Mesenchymal stem cell (in vitro differentiated cells and primary cell): ENCODE measurements at regions not wholly inside any gene's neighbourhood (a gene's known extent, or its start where the extent isn't known, plus 50 kb on each side); places are given as distances from the start of the nearest gene placed in this dataset.

ENCODE experiments used
- DNase-seq: peaks from one replicate; pipeline ENCODE4 v3.0.0-alpha.2; 2013
- H2AFZ ChIP-seq: one replicate; pipeline ENCODE4 v1.6.1; 2013; ENCODE audit warnings: low read depth, mild to moderate bottlenecking, control low read depth, inconsistent platforms, low read length, moderate library complexity
- H2AK5ac ChIP-seq: 2 replicates; pipeline ENCODE4 v1.6.1; 2013; ENCODE audit warnings: low read length, moderate library complexity, mild to moderate bottlenecking, inconsistent platforms; ENCODE audit not compliant: severe bottlenecking
- H2BK120ac ChIP-seq: one replicate; pipeline ENCODE4 v1.6.1; 2013; ENCODE audit warnings: low read depth, mild to moderate bottlenecking, inconsistent platforms, low read length, moderate library complexity
- H2BK12ac ChIP-seq, 2 experiments: one replicate each; pipeline ENCODE4 v1.6.1; 2013; ENCODE audit warnings: inconsistent platforms in 2 of 2, low read length in 2 of 2, mild to moderate bottlenecking in 2 of 2, moderate library complexity in 2 of 2, control low read depth in 1 of 2
- H2BK15ac ChIP-seq: one replicate; pipeline ENCODE4 v1.6.1; 2013; ENCODE audit warnings: mild to moderate bottlenecking, low read depth, inconsistent platforms; ENCODE audit not compliant: poor library complexity, severe bottlenecking
- H2BK5ac ChIP-seq: 2 replicates; pipeline ENCODE4 v1.6.1; 2013; ENCODE audit warnings: low read depth, mild to moderate bottlenecking, low read length, control low read depth, inconsistent platforms; ENCODE audit not compliant: poor library complexity, severe bottlenecking
- H3K14ac ChIP-seq, 2 experiments: one replicate each; pipeline ENCODE4 v1.6.1; 2013; ENCODE audit warnings: inconsistent platforms in 2 of 2, low read length in 2 of 2, control low read depth in 1 of 2, mild to moderate bottlenecking in 1 of 2, moderate library complexity in 1 of 2
- H3K18ac ChIP-seq, 2 experiments: one replicate each; pipeline ENCODE4 v1.6.1; 2013; ENCODE audit warnings: inconsistent platforms in 2 of 2, low read length in 2 of 2, control low read depth in 1 of 2, low read depth in 1 of 2, mild to moderate bottlenecking in 1 of 2
- H3K23ac ChIP-seq, 2 experiments: one replicate each; pipeline ENCODE4 v1.6.1; 2013; ENCODE audit warnings: inconsistent platforms in 2 of 2, low read length in 2 of 2, mild to moderate bottlenecking in 2 of 2, moderate library complexity in 2 of 2, control low read depth in 1 of 2
- H3K27ac ChIP-seq: 2 replicates; pipeline ENCODE4 v1.5.1; 2013; ENCODE audit warnings: mild to moderate bottlenecking, moderate library complexity, low read length, control low read depth, inconsistent platforms; ENCODE audit not compliant: poor library complexity, severe bottlenecking
- H3K27me3 ChIP-seq, 2 experiments: 2 replicates each; pipeline versions ENCODE4 v1.6.1 to v1.7.0; 2013; ENCODE audit warnings: low read length in 2 of 2, mild to moderate bottlenecking in 2 of 2, moderate library complexity in 2 of 2, control low read depth in 1 of 2, inconsistent platforms in 1 of 2; ENCODE audit not compliant: control insufficient read depth in 1 of 2, insufficient read depth in 1 of 2
- H3K36me3 ChIP-seq, 2 experiments: 2 replicates each; pipeline versions ENCODE4 v1.6.1 to v1.7.0; 2013; ENCODE audit warnings: low read length in 2 of 2, control low read depth in 1 of 2, inconsistent platforms in 1 of 2, low read depth in 1 of 2, mild to moderate bottlenecking in 1 of 2; ENCODE audit not compliant: insufficient read depth in 2 of 2, control insufficient read depth in 1 of 2
- H3K4ac ChIP-seq, 2 experiments: one replicate each; pipeline ENCODE4 v1.6.1; 2013; ENCODE audit warnings: inconsistent platforms in 2 of 2, low read length in 2 of 2, mild to moderate bottlenecking in 2 of 2, moderate library complexity in 2 of 2, control low read depth in 1 of 2, low read depth in 1 of 2
- H3K4me1 ChIP-seq: 2 replicates; pipeline ENCODE4 v1.6.1; 2013; ENCODE audit warnings: low read depth, low read length, control low read depth; ENCODE audit not compliant: control insufficient read depth, insufficient read depth
- H3K4me2 ChIP-seq: 2 replicates; pipeline ENCODE4 v1.6.1; 2013; ENCODE audit warnings: low read length, mild to moderate bottlenecking, inconsistent platforms; ENCODE audit not compliant: poor library complexity, severe bottlenecking
- H3K4me3 ChIP-seq, 2 experiments: 2 replicates each; pipeline versions ENCODE4 v1.5.1 to v1.7.0; 2013; ENCODE audit warnings: low read length in 2 of 2, mild to moderate bottlenecking in 2 of 2, control low read depth in 1 of 2, low read depth in 1 of 2; ENCODE audit not compliant: insufficient read depth in 1 of 2
- H3K79me1 ChIP-seq: replicated peaks from 2 replicates; pipeline ENCODE4 v1.6.1; 2013; ENCODE audit warnings: mild to moderate bottlenecking, control low read depth, low read length, inconsistent platforms; ENCODE audit not compliant: poor library complexity, severe bottlenecking
- H3K9ac ChIP-seq: 2 replicates; pipeline ENCODE4 v1.7.0; 2013; ENCODE audit warnings: mild to moderate bottlenecking, low read length, moderate library complexity
- H3K9me3 ChIP-seq: 2 replicates; pipeline ENCODE4 v1.7.0; 2013; ENCODE audit warnings: mild to moderate bottlenecking, low read length; ENCODE audit not compliant: control insufficient read depth
- H4K8ac ChIP-seq: one replicate; pipeline ENCODE4 v1.6.1; 2013; ENCODE audit warnings: inconsistent platforms, mild to moderate bottlenecking, low read length, moderate library complexity
- H4K91ac ChIP-seq: one replicate; pipeline ENCODE4 v1.6.1; 2013; ENCODE audit warnings: mild to moderate bottlenecking, low read length, inconsistent platforms
- WGBS: methylation state at CpG from one replicate; pipeline ENCODE4 v1.1.7; 2013; ENCODE audit warnings: mixed read lengths; 5-methylcytosine and 5-hydroxymethylcytosine counted together

GRCh38 chr5:120035181-120035580 lies 405.8 kb downstream of the FAM170A start:
- Histone ChIP-seq H3K27me3 (no peaks in the 10 kb centered on the region), H3K18ac (no peak overlapping the region), H3K4ac (no peak overlapping the region), H3K79me1 (no peaks in the 10 kb centered on the region), H3K4me3 (no peak overlapping the region), H2AFZ (no peak overlapping the region), H3K4me2 (no peak overlapping the region), H3K27ac (no peak overlapping the region), H4K8ac (no peak overlapping the region), H3K9me3 (no peaks in the 10 kb centered on the region), H3K14ac (no peak overlapping the region), H2BK12ac (no peak overlapping the region), H2BK120ac (no peak overlapping the region), H3K9ac (no peak overlapping the region), H2BK5ac (no peak overlapping the region), H4K91ac (no peak overlapping the region), H3K4me1 (no peaks in the 10 kb centered on the region), H2BK15ac (no peak overlapping the region), H3K36me3 (no peaks in the 10 kb centered on the region), H2AK5ac (no peak overlapping the region), H3K23ac (no peak overlapping the region)
- no peak for DNase-seq

GRCh38 chr5:120035815-120036577 lies 406.6 kb downstream of the FAM170A start:
- WGBS = 96% methylated on average over 15 of the region's 16 CpGs
- Histone ChIP-seq H3K4me1 (peaks cover 1% of the 10 kb centered on the region), H2AK5ac (no peak overlapping the region), H2BK15ac (no peak overlapping the region), H2BK120ac (no peak overlapping the region), H3K27me3 (no peaks in the 10 kb centered on the region), H2BK5ac (no peak overlapping the region), H3K9me3 (no peaks in the 10 kb centered on the region), H4K8ac (no peak overlapping the region), H3K79me1 (no peaks in the 10 kb centered on the region), H3K23ac (no peak overlapping the region), H3K18ac (no peak overlapping the region), H3K4ac (no peak overlapping the region), H3K4me2 (no peak overlapping the region), H2AFZ (no peak overlapping the region), H3K14ac (no peak overlapping the region), H3K36me3 (no peaks in the 10 kb centered on the region), H4K91ac (no peak overlapping the region), H3K9ac (no peak overlapping the region), H2BK12ac (no peak overlapping the region), H3K4me3 (no peak overlapping the region), H3K27ac (no peak overlapping the region)
- DNase-seq = no peak

- Histone ChIP-seq H2BK12ac (no peak overlapping the region), H3K4ac (no peak overlapping the region), H3K14ac (no peak overlapping the region), H3K4me2 (no peak overlapping the region), H2AFZ (no peak overlapping the region), H3K18ac (no peak overlapping the region), H3K23ac (no peak overlapping the region), H3K27me3 (no peaks in the 10 kb centered on the region), H3K27ac (no peak overlapping the region), H2BK120ac (no peak overlapping the region), H4K8ac (no peak overlapping the region), H3K4me1 (peaks cover 1% of the 10 kb centered on the region), H3K4me3 (no peak overlapping the region), H2AK5ac (no peak overlapping the region), H3K79me1 (no peaks in the 10 kb centered on the region), H3K9me3 (no peaks in the 10 kb centered on the region), H3K36me3 (no peaks in the 10 kb centered on the region), H3K9ac (no peak overlapping the region), H2BK5ac (no peak overlapping the region), H2BK15ac (no peak overlapping the region), H4K91ac (no peak overlapping the region)
- WGBS = 100% methylated on average over 2 of the region's 3 CpGs
- no peak for DNase-seq
Measured at GRCh38 chr5:120037451-120037850, 408.1 kb downstream of the FAM170A start.

- DNase-seq = no peak
- no CpG with 5 or more reads among the region's 3 CpGs for WGBS
- no peak overlapping the region for H3K4me3 ChIP-seq
- H3K36me3 ChIP-seq = no peaks in the 10 kb centered on the region
- H2BK120ac ChIP-seq = no peak overlapping the region
- H2BK5ac ChIP-seq = no peak overlapping the region
- no peak overlapping the region for H2AFZ ChIP-seq
- H3K4me2 ChIP-seq = no peak overlapping the region
- H3K18ac ChIP-seq = no peak overlapping the region
- H3K9me3 ChIP-seq = no peaks in the 10 kb centered on the region
- H3K4ac ChIP-seq = no peak overlapping the region
- no peaks in the 10 kb centered on the region for H3K79me1 ChIP-seq
- H4K8ac ChIP-seq = no peak overlapping the region
- H3K4me1 ChIP-seq = peaks cover 1% of the 10 kb centered on the region
- H3K23ac ChIP-seq = no peak overlapping the region
- no peaks in the 10 kb centered on the region for H3K27me3 ChIP-seq
- no peak overlapping the region for H2AK5ac ChIP-seq
- H2BK12ac ChIP-seq = no peak overlapping the region
- no peak overlapping the region for H3K27ac ChIP-seq
- no peak overlapping the region for H4K91ac ChIP-seq
- no peak overlapping the region for H3K14ac ChIP-seq
- no peak overlapping the region for H2BK15ac ChIP-seq
- no peak overlapping the region for H3K9ac ChIP-seq
Measured at GRCh38 chr5:120039111-120039510, 409.8 kb downstream of the FAM170A start.
